ENCODE measurements at regions not wholly inside any gene's neighbourhood (a gene's known extent, or its start where the extent isn't known, plus 50 kb on each side); places are given as distances from the start of the nearest gene placed in this dataset.

- BruUV-seq (replicated peaks): no TSS peak
- H3K9ac ChIP-seq (ENCODE audit: low read length): no peak overlapping the region
- H3K4me3 ChIP-seq (replicated peaks in 1 of 2; ENCODE audit: low read depth in 1 of 2, low read length in 2 of 2): no peak overlapping the region
- H3K9me2 ChIP-seq (ENCODE audit: insufficient read depth): no peaks in the 10 kb centered on the region
- ChIA-PET RAD21 (ENCODE audit: low non-redundant PET in 1 of 2, low total read pairs in 2 of 2, uncharacterized antibody in 2 of 2, unreplicated experiment in 2 of 2) (no interaction called here), POLR2A (no interaction called here), CTCF (no interaction called here)
- H3K4me2 ChIP-seq (ENCODE audit: low read length): no peak overlapping the region
- H3K9me3 ChIP-seq (ENCODE audit: control insufficient read depth in 1 of 2, insufficient read depth in 1 of 2, low read depth in 1 of 2, low read length in 2 of 2): no peaks in the 10 kb centered on the region
- intact Hi-C loops (cut with micrococcal nuclease): no loop called here
- TF ChIP-seq TCF7L2 (IDR thresholded peaks at IDR 0.05; ENCODE audit: borderline replicate concordance, extremely low read depth, insufficient read depth, insufficient read length): no peak
- TF ChIP-seq EZH2phosphoT487 (IDR thresholded peaks at IDR 0.05; ENCODE audit: borderline replicate concordance): no peak
- TF ChIP-seq SP1 (IDR thresholded peaks at IDR 0.05; ENCODE audit: low read depth): no peak
- no peak for TF ChIP-seq POLR2A (IDR thresholded peaks at IDR 0.05; ENCODE audit: borderline replicate concordance, extremely low read depth, insufficient read depth, insufficient read length)
- TF ChIP-seq FOSL1 (IDR thresholded peaks at IDR 0.05; ENCODE audit: low read depth): no peak
- no peak for TF ChIP-seq CBX3 (IDR thresholded peaks at IDR 0.05; ENCODE audit: low read depth)
- TF ChIP-seq MAX (IDR thresholded peaks at IDR 0.05): no peak
- TF ChIP-seq JUND (IDR thresholded peaks at IDR 0.05): no peak
- TF ChIP-seq ZFX (IDR thresholded peaks at IDR 0.05): no peak
- no peak for TF ChIP-seq RAD21 (IDR thresholded peaks at IDR 0.05; ENCODE audit: low read depth)
- TF ChIP-seq EZH2 (IDR thresholded peaks at IDR 0.05): no peak
- no peaks in the 10 kb centered on the region for H3K36me3 ChIP-seq (ENCODE audit: control insufficient read depth in 1 of 2, insufficient read depth in 2 of 2, low read length in 2 of 2)
- H3K27me3 ChIP-seq (ENCODE audit: insufficient read depth, low read length): no peaks in the 10 kb centered on the region
- H3K27ac ChIP-seq (ENCODE audit: low read depth, low read length): no peak overlapping the region
- no peak overlapping the region for H2AFZ ChIP-seq (ENCODE audit: low read depth, low read length, poor library complexity, severe bottlenecking)
- no peaks in the 10 kb centered on the region for H3K79me2 ChIP-seq (ENCODE audit: insufficient read depth, low read length)
- ATAC-seq (no peak), DNase-seq (ENCODE audit: low read depth, low spot score) (no peak)
- no peaks in the 10 kb centered on the region for H3K4me1 ChIP-seq (ENCODE audit: control insufficient read depth in 1 of 2, insufficient read depth in 2 of 2, low read length in 2 of 2)
- no peaks in the 10 kb centered on the region for H4K20me1 ChIP-seq (ENCODE audit: insufficient read depth)
Observed at GRCh38 chr4:94011190-94011589, 182.6 kb downstream of the ATOH1 start.

- Histone ChIP-seq H4K20me1 (ENCODE audit: insufficient read depth) (no peaks in the 10 kb centered on the region), H3K4me1 (ENCODE audit: control insufficient read depth in 1 of 2, insufficient read depth in 2 of 2, low read length in 2 of 2) (no peaks in the 10 kb centered on the region), H3K36me3 (ENCODE audit: control insufficient read depth in 1 of 2, insufficient read depth in 2 of 2, low read length in 2 of 2) (no peaks in the 10 kb centered on the region), H3K79me2 (ENCODE audit: insufficient read depth, low read length) (no peaks in the 10 kb centered on the region), H3K27me3 (ENCODE audit: insufficient read depth, low read length) (no peaks in the 10 kb centered on the region), H3K4me2 (ENCODE audit: low read length) (no peak overlapping the region), H3K4me3 (replicated peaks in 1 of 2; ENCODE audit: low read depth in 1 of 2, low read length in 2 of 2) (no peak overlapping the region), H3K9ac (ENCODE audit: low read length) (no peak overlapping the region), H2AFZ (ENCODE audit: low read depth, low read length, poor library complexity, severe bottlenecking) (no peak overlapping the region), H3K9me2 (ENCODE audit: insufficient read depth) (no peaks in the 10 kb centered on the region), H3K9me3 (ENCODE audit: control insufficient read depth in 1 of 2, insufficient read depth in 1 of 2, low read depth in 1 of 2, low read length in 2 of 2) (no peaks in the 10 kb centered on the region), H3K27ac (ENCODE audit: low read depth, low read length) (no peak overlapping the region)
- ChIA-PET RAD21 (ENCODE audit: low non-redundant PET in 1 of 2, low total read pairs in 2 of 2, uncharacterized antibody in 2 of 2, unreplicated experiment in 2 of 2) (no interaction called here), POLR2A (interaction anchor here (0.9 kb wide), 1 partner anchor 16 kb away, joined by 3 read pairs; no protein-coding TSS in a partner anchor), CTCF (no interaction called here)
- TF ChIP-seq RAD21 (IDR thresholded peaks at IDR 0.05; ENCODE audit: low read depth) (no peak), SP1 (IDR thresholded peaks at IDR 0.05; ENCODE audit: low read depth) (no peak), ATF3 (IDR thresholded peaks at IDR 0.05) (no peak), EZH2 (IDR thresholded peaks at IDR 0.05) (no peak), JUND (IDR thresholded peaks at IDR 0.05) (no peak), CTCF (IDR thresholded peaks at IDR 0.05 in 2 of 3, conservative IDR thresholded peaks at IDR 0.05 in 1 of 3; ENCODE audit: borderline replicate concordance in 1 of 3, insufficient read depth in 1 of 3, low read depth in 2 of 3, low read length in 2 of 3) (no peak), TCF7L2 (IDR thresholded peaks at IDR 0.05; ENCODE audit: borderline replicate concordance, extremely low read depth, insufficient read depth, insufficient read length) (no peak), EGR1 (IDR thresholded peaks at IDR 0.05; ENCODE audit: low read depth) (no peak), YY1 (IDR thresholded peaks at IDR 0.05; ENCODE audit: extremely low read depth, insufficient replicate concordance, low read depth, low read length) (no peak), SRF (IDR thresholded peaks at IDR 0.05; ENCODE audit: low read depth) (no peak)
- DNase-seq (ENCODE audit: low read depth, low spot score) (no peak), ATAC-seq (no peak)
- no TSS peak for BruUV-seq (replicated peaks)
- intact Hi-C loops (cut with micrococcal nuclease): no loop called here
Observed at GRCh38 chr4:94014484-94015136, 186.1 kb downstream of the ATOH1 start.

Measured in HCT116 (cell line).